Hypothalamus (tissue), 51 donors: ENCODE measurements at regions not wholly inside any gene's neighbourhood (a gene's known extent, or its start where the extent isn't known, plus 50 kb on each side); places are given as distances from the start of the nearest gene placed in this dataset.
"Not testable (repeated sequence)": the region's sequence is repeated elsewhere in the genome, so short reads cannot be mapped to it uniquely, and the experiment has no call there.

ENCODE experiments used
- DNase-seq, 51 donors: peaks; one replicate each; lab custom pipeline; 2025; lab: John Stamatoyannopoulos, UW

GRCh38 chr1:29811247-29811646 lies 574.9 kb downstream of the PTPRU start:
- no peak for DNase-seq

DNA sequence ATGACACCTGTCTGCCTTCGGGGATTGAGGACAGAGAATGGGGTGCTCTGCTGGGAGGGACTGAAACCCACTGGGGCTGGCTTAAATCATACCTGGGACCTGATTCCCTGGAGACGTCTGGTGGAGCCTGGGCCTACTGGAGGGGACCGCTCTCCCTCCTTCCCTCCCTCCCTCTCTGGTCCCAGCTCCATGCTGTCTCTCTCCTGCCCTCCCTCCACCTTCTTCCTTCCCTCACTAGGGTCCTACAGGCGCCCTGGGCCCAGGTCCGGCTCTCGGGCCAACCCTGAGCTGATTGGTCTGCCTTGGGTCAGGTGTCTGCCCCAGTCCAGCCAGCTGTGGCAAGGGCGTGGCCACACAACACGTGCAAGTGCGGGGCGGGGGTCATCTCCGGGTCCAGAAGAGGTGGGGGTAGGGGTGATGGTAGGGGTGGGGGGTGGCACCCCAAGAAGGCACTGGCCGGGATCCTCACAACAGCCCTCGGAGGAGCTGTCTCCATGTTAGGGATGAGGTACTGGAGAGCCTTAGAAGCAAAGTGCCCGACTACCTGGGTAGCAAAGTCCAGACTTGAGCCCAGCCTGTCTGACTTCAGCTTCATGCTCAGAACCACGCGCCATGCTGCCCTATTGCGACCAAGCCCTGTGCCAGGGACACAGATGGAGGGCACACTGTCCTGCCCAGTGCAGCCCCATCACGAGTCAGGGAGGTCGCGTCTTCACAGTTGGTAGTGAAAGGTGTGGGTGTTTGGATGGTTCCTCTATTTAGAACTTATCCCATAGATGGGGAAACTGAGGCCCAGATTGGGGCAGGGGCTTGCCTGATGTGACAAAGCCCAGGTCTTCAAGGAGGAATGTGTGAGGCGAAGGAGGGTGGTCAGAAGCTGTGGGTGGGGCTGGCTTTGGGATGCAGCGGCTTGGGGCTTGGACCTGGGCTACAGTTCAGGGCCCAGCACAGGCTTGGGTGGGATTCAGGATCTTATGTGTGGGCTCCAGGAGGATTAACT lies 574.1 kb downstream of the PTPRU start:
- DNase-seq: no peak

DNA sequence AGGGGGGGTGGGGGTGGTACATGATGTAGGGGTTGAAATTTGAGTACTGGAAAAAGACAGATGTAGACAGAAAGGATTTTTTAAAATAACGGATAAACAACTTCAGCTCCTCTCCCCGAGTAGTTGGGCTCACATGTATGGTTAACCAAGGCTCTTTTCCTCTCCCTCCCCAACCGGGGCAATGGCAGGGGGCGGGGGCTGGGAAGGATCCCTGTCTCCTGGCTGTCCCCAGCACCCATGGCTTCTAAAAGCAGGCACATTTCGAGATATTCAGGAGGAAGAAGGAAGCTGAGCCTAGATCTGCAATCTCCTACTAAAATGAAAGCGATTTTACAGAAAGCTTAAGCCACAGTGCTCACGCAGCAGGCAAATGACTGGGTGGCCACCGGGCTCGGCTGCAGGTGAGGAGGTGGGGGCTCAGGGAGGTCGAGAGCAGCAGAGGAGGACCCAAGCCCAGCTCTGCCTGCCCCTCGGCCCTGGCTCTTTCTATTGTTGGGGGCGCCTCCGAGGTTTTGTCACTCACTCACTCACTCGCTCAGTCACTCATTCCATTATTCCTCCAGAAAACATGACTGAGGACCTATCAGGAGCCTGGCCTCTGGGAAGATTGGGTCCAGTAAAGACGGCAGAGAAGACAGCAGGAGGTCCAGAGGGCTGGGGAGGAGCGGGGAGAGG lies 573.3 kb downstream of the PTPRU start:
- DNase-seq: no peak

DNA sequence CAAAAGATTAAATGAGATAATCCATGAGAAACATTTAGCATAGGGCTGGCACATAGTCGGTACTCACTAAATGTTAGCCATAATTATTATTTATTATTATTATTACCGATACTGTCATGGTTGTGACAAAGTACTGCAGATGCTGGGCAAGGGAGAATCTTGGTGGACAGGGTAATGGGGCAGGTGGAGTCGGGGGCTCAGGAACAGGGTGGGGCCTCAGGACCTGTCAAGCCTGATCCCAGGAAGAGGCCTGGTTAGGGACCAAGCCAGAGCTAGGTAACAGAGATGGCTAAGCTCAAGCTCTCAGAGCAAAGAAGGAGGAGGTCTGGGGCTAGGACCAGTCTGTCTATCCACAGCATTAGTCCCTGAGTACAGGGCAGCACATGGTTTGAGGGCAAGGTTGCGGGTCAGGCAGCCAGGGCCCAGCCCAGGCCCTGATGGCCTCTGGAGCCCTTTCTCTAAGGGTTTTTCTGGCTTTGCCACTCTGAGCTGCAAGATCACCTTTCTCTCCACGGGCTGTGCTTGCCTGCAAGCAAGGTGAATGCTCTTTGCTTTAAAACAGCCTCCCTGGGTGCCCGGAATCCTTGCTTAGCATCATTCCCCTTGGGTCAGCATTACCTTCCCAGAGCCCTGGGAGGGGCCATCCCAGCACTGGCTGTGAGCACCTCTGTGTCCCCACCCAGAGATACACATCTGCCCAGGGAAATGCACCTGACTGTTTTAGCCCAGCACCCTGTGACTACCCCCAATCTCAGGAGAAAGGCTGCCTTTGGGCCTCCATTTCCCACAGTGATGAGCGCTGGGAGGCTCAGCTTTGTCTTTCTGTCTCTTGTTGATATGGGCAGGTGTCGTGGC lies 572.0 kb downstream of the PTPRU start:
- DNase-seq: no peak

- no peak for DNase-seq
Measured at GRCh38 chr1:29807689-29808088, 571.4 kb downstream of the PTPRU start.

- DNase-seq: no peak
Measured at GRCh38 chr1:29806646-29807319, 570.5 kb downstream of the PTPRU start.

DNA sequence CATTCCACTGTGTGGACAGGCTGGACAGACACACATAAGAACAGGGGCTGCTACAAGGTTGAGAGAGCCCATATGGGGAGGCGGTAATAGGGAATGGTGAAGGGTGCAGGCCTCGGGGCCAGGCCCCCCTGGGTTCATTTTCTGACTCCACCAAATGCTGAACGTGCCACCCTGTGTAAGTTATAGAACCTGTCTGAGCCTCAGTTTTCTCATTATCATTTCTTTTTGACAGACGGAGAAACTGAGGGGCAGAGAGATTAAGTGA lies 569.5 kb downstream of the PTPRU start:
- no peak for DNase-seq

GRCh38 chr1:29805122-29805895 lies 569.0 kb downstream of the PTPRU start:
- DNase-seq: no peak

DNA sequence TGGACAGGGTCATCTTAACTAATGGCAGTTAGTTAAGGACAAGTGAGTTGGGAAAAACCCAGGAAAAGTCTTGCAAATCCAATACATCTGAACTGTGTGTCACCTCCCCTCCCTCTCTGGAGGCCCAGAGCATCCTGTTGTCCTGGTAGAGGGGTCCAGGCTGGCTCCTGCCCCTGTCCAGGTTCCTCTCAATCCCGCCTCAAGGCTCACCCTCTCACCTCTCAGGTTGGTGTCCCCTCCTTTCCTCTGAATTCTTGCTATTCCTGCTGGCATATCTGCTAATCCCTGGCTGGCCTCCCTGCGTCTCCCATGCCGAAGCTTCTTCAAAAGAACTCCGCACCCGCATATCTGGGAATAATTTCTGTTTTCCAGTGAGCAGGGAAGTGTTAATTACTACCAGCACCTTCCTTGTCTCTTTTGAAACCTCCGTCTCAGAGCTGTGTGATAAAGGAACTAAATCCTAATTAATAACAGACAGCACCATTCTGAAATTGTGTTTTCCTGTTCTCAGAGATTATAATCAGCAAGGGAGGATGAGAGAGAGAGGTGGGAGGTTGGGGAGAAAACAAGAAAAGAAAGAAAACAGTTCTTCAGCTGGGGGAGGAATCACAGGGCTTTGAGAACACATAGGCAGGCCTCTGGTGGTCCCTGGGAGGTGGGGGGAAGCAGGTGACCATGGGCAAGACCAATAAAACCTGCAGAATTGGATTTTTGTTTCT lies 568.0 kb downstream of the PTPRU start:
- no peak for DNase-seq

DNA sequence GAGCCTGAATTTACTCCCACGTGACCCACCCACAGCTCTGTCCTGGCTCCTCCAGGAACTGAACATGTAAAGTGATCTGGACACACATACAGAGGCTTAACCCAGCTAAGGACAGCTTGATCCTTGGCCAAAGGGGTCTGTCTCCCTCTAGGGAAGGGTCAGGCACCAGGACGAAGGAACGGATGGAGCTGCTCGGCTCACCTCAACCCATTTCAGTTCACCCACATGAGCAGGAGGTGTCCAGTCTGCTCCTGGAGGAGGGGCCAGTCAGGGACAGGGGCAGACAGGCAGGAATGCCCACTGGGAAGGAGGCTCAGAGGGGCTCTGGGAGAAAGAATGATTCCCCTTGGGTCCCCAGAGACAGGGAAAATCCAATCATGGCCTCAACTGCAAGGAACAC lies 567.2 kb downstream of the PTPRU start:
- DNase-seq: no peak

GRCh38 chr1:29802181-29803068 lies 566.1 kb downstream of the PTPRU start:
- no peak for DNase-seq

DNA sequence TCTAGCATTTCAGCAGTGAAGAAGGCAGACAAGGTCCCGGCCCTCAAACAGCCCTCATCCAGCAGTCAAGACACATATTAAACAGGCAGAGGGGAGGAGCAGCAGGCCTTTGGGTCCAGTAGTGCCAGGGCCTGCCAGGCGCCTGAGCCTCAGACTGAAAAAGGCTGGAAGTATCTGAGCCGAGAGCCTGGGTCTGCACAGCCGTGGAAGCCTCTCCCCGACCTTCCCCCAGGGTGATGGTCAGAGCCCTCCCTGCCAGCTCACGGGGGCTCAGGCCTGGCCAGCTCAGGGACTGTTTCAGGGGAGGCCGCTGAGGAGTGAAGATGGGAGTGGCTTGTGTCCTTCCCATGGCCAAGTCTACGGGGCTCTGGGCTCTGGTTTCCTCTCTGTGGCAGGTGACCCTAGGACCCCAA lies 565.2 kb downstream of the PTPRU start:
- DNase-seq: no peak

DNA sequence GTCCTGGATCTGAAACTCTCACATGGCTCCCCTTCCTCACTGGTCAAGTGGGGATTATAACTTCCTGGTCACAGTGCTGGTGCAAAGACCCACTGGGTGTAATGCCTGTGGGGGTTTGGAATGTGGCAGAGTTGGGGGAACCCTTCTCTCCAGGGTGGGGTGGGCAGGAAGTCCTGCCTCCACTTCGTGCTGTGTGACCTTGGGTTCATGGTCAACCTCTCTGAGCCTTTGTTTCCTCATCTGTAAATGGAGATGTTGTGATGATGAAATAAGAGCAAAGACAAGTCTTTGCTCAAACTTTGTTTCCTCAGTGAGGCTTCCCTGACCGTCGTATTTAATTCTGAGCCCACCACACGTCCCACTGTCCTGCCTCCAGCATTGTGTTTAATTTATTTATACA lies 564.7 kb downstream of the PTPRU start:
- no peak for DNase-seq

- DNase-seq: no peak
Measured at GRCh38 chr1:29800522-29800956, 564.2 kb downstream of the PTPRU start.

DNA sequence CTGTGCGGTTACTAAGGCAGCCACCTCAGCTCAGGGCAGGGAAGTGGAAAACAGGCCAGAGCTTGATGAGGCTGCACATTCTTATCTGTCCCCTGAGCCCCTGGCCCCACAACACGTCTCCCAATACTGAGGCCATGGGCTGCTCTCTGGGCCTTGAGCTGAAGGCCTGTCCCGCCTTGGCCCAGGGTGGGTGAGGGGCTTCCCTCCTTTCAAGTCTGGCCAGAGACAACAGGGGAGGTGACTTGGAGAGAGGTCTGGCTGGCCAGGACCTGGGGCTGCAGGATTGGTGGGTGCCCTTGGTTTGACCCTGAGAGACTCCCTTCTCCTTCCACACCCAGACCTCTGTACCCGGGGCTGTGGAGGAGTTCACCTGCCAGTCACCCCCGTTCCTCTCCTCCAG lies 563.8 kb downstream of the PTPRU start:
- no peak for DNase-seq

DNA sequence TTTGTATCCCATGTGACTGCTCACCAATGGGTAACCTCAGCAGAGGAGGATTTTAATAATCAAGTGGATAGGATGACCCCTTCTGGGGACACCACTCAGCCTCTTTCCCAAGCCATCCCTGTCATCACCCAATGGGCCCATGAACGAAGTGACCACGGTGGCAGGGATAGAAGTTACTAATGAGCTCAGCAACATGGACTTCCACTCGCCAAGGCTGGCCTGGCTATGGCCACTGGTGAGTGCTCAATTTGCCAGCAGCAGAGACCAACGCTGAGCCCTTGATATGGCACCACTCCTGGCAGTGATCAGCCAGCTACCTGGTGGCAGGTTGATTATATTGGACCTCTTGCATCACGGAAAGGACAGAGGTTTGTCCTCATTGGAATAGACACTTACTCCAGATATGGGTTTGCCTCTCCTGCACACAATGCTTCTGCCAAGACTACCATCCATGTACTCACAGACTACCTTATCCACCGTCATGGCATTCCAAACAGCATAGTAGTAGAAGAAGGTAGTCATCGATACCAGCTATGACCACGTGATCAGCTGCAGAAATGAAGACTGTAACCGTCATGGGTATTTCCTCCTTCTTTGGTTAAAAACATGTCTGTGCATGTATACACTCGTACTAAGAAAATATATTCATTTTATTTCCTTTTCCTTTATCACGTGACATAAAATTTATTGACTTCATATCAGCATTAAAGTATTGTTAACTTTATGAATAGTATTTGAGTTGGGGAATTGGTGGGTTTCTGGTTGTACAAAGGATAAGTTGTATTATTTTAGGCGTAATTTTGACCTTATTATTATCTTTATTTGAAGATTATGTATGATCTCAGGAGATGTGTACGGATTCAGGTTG lies 562.6 kb downstream of the PTPRU start:
- DNase-seq: no peak

DNA sequence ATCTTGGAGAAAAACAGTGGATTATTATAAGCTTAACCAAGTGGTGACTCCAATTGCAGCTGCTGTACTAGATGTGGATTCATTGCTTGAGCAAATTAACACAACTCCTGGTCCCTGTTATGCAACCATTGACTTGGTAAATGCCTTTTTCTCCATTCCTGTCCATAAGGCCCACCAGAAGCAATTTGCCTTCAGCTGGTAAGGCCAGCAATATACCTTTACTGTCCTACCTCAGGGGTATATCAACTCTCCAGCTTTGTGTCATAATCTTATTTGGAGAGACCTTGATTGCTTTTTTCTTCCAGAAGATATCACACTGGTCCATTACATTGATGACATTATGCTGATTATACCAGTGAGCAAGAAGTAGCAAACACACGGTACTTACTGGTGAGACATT lies 560.8 kb downstream of the PTPRU start:
- DNase-seq: not testable (repeated sequence)
